ENCODE measurements at regions not wholly inside any gene's neighbourhood (a gene's known extent, or its start where the extent isn't known, plus 50 kb on each side); places are given as distances from the start of the nearest gene placed in this dataset.

DNA sequence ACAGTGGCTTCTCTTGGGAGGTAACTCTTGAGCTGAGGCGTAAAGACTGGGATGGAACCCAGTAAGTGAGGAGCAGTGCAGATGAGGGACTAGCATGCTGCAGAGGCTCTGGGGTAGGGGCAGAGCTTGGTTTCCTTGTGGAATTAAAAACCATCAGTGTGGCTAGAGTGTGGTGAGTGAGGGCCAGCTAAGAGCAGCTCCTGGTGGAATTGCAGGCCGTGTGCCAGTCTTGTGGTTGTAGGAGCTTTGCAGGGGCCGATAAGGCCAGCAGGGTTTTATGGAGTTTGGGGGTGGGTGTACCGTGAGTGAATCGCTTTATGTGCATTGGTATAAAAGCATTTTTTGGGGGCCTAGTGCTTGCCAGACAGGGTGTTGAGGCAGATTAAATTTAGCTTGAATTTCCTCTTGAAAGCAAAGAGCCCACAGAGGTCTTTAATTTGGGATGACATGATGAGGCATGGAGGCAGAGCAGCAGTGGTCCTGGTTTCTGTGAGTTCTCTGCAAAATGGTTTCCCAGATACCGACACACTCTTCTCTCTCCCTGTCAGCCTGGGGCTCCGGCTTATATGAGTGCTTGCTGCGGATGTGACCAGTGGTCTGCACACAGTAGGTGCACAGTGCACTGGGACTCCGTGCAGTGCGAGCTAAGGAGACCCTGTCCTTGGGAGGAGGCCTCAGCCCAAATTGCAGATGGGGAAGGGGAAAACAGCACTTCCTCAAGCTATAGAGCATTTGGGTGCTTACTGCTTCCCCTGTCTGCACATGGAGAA, 176.4 kb upstream of the PITX1 start:
- no peak for TF ChIP-seq EZH2 (IDR thresholded peaks at IDR 0.05)
- TF ChIP-seq FOXP2 (optimal IDR thresholded peaks at IDR 0.05; ENCODE audit: control extremely low read depth, extremely low read length, insufficient read depth) = no peak
- no peak for TF ChIP-seq POLR2AphosphoS5 (IDR thresholded peaks at IDR 0.05; ENCODE audit: borderline replicate concordance, low read depth, low read length)

Data from SK-N-MC (cell line).